OCI-LY7 (cell line): ENCODE measurements at regions not wholly inside any gene's neighbourhood (a gene's known extent, or its start where the extent isn't known, plus 50 kb on each side); places are given as distances from the start of the nearest gene placed in this dataset.

Experiments used
- EZH2phosphoT487 ChIP-seq: fragments of 200-600 bp; sonication (generic); IDR thresholded peaks from 2 replicates; pipeline ENCODE4 v1.6.1; 2018; ENCODE audit warnings: low read depth, borderline replicate concordance, mild to moderate bottlenecking, mixed run types, antibody characterized with exemption, low read length, moderate library complexity, mixed read lengths
- TF ChIP-seq, protein P1 (sequence below): fragments of 200-600 bp; sonication (generic); conservative IDR thresholded peaks from 2 replicates; pipeline ENCODE4 v1.5.1; 2014; ENCODE audit warnings: mild to moderate bottlenecking, antibody characterized with exemption, low read length, moderate library complexity, mixed read lengths

DNA sequence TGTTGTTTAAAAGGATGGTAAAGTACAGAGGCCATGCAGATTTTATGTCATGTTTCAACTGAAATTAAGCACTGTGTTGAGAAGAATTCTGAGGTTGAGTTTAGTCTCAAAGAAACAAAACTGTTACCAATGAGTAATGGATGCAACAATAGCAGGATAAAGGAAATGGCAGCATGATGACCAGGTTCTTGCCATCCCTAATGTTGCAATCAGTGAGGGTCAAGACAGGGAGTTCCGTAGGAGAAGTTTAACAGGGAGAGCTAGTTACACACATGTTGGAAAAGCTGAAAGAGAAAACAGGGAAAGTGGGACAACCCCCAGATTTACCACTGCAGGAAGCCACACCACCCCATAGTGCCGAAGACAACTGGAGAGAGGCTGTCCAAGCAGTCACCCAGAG is 343.8 kb upstream of the EPHA4 start:
- TF ChIP-seq, protein P1, sequence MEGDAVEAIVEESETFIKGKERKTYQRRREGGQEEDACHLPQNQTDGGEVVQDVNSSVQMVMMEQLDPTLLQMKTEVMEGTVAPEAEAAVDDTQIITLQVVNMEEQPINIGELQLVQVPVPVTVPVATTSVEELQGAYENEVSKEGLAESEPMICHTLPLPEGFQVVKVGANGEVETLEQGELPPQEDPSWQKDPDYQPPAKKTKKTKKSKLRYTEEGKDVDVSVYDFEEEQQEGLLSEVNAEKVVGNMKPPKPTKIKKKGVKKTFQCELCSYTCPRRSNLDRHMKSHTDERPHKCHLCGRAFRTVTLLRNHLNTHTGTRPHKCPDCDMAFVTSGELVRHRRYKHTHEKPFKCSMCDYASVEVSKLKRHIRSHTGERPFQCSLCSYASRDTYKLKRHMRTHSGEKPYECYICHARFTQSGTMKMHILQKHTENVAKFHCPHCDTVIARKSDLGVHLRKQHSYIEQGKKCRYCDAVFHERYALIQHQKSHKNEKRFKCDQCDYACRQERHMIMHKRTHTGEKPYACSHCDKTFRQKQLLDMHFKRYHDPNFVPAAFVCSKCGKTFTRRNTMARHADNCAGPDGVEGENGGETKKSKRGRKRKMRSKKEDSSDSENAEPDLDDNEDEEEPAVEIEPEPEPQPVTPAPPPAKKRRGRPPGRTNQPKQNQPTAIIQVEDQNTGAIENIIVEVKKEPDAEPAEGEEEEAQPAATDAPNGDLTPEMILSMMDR, result no peak
- TF ChIP-seq EZH2phosphoT487, result no peak
